GM23338 (cell line): ENCODE measurements at regions not wholly inside any gene's neighbourhood (a gene's known extent, or its start where the extent isn't known, plus 50 kb on each side); places are given as distances from the start of the nearest gene placed in this dataset.

Experiments
- ATAC-seq: fragments of 200-7000 bp; cut with Tn5 transposase; 3 replicates; pipeline ENCODE4 v1.9.1; 2020
- DNase-seq: peaks from one replicate; pipeline ENCODE4 v3.0.0-alpha.2; 2015; ENCODE audit warnings: low spot score
- H2AFZ ChIP-seq: fragments of 200-600 bp; sonication (generic); 2 replicates; pipeline ENCODE4 v1.8.0; 2016; ENCODE audit warnings: antibody characterized with exemption, mild to moderate bottlenecking, moderate library complexity
- H3F3A ChIP-seq: fragments of 200-600 bp; sonication (generic); replicated peaks from 2 replicates; pipeline ENCODE4 v1.8.0; 2017; ENCODE audit warnings: antibody characterized with exemption, mixed run types, low read depth
- H3K27ac ChIP-seq: fragments of 200-600 bp; sonication (generic); 2 replicates; pipeline ENCODE4 v1.6.1; 2016; ENCODE audit warnings: low read depth
- H3K27me3 ChIP-seq: fragments of 200-600 bp; sonication (generic); 2 replicates; pipeline ENCODE4 v1.8.0; 2016; ENCODE audit warnings: mild to moderate bottlenecking, mixed run types, moderate library complexity; ENCODE audit not compliant: insufficient read depth
- H3K36me3 ChIP-seq: fragments of 200-600 bp; sonication (generic); 2 replicates; pipeline ENCODE4 v1.8.0; 2016; ENCODE audit warnings: mild to moderate bottlenecking; ENCODE audit not compliant: insufficient read depth
- H3K4me1 ChIP-seq: fragments of 200-600 bp; sonication (generic); 2 replicates; pipeline ENCODE4 v1.8.0; 2016; ENCODE audit warnings: mild to moderate bottlenecking, moderate library complexity; ENCODE audit not compliant: insufficient read depth
- H3K4me2 ChIP-seq: fragments of 200-600 bp; sonication (generic); 2 replicates; pipeline ENCODE4 v1.7.1; 2017; ENCODE audit warnings: mixed run types
- H3K4me3 ChIP-seq: fragments of 200-600 bp; sonication (generic); 2 replicates; pipeline ENCODE4 v1.6.1; 2016; ENCODE audit warnings: mixed run types
- H3K79me2 ChIP-seq: fragments of 200-600 bp; sonication (generic); replicated peaks from 2 replicates; pipeline ENCODE4 v1.8.0; 2017; ENCODE audit warnings: mild to moderate bottlenecking; ENCODE audit not compliant: insufficient read depth
- H3K9me2 ChIP-seq: fragments of 200-600 bp; sonication (generic); 2 replicates; pipeline ENCODE4 v1.8.0; 2017; ENCODE audit not compliant: insufficient read depth
- H4K20me1 ChIP-seq: fragments of 200-600 bp; sonication (generic); replicated peaks from 2 replicates; pipeline ENCODE4 v1.8.0; 2017; ENCODE audit warnings: mild to moderate bottlenecking; ENCODE audit not compliant: insufficient read depth
- H3K27ac Mint-ChIP-seq: 2 replicates; pipeline ENCODE4 v1.8.0; 2020; ENCODE audit warnings: inconsistent platforms, mild to moderate bottlenecking, moderate library complexity, mixed read lengths
- H3K27me3 Mint-ChIP-seq: 3 replicates; pipeline ENCODE4 v1.8.0; 2022; ENCODE audit warnings: low read depth, mild to moderate bottlenecking, moderate library complexity, mixed read lengths, inconsistent platforms; ENCODE audit not compliant: insufficient read depth, poor library complexity
- H3K36me3 Mint-ChIP-seq: 3 replicates; pipeline ENCODE4 v1.8.0; 2021; ENCODE audit warnings: low read depth, mild to moderate bottlenecking, inconsistent platforms, moderate library complexity, mixed read lengths
- H3K4me1 Mint-ChIP-seq: 3 replicates; pipeline ENCODE4 v1.8.0; 2020; ENCODE audit warnings: mild to moderate bottlenecking, inconsistent platforms, mixed read lengths
- H3K4me3 Mint-ChIP-seq: 3 replicates; pipeline ENCODE4 v1.8.0; 2021; ENCODE audit warnings: moderate library complexity, mild to moderate bottlenecking, inconsistent platforms, mixed read lengths
- H3K9me3 Mint-ChIP-seq: 3 replicates; pipeline ENCODE4 v1.8.0; 2020; ENCODE audit warnings: moderate library complexity, mild to moderate bottlenecking, inconsistent platforms, mixed read lengths
- CREB1 ChIP-seq: fragments of 250-450 bp; sonication (Bioruptor Pico); IDR thresholded peaks from 2 replicates; pipeline ENCODE4 v1.5.0; 2020; ENCODE audit warnings: low read depth, mild to moderate bottlenecking, moderate library complexity
- CTCF ChIP-seq, 2 experiments: fragments of 200-600 bp in 1 of 2; sonication (generic) in 1 of 2; conservative IDR thresholded peaks; 2 replicates each; pipeline versions ENCODE4 v1.5.1 to v1.6.1; 2016 to 2017; ENCODE audit warnings: antibody characterized with exemption in 2 of 2, low read depth in 2 of 2, mild to moderate bottlenecking in 2 of 2, moderate library complexity in 1 of 2
- ETS1 ChIP-seq: IDR thresholded peaks from 2 replicates; pipeline ENCODE4 v1.6.1; 2016; ENCODE audit warnings: antibody characterized with exemption
- EZH2 ChIP-seq: fragments of 200-600 bp; sonication (generic); IDR thresholded peaks from one replicate; pipeline ENCODE4 v1.8.0; 2017; ENCODE audit warnings: antibody characterized with exemption, mild to moderate bottlenecking, low read depth; ENCODE audit not compliant: unreplicated experiment
- EZH2phosphoT487 ChIP-seq: fragments of 200-600 bp; sonication (generic); IDR thresholded peaks from one replicate; pipeline ENCODE4 v1.8.1; 2018; ENCODE audit warnings: antibody characterized with exemption; ENCODE audit not compliant: unreplicated experiment
- JUNB ChIP-seq: IDR thresholded peaks from one replicate; pipeline ENCODE4 v1.6.1; 2016; ENCODE audit warnings: antibody characterized with exemption; ENCODE audit not compliant: unreplicated experiment
- NANOG ChIP-seq: IDR thresholded peaks from 2 replicates; pipeline ENCODE4 v1.6.1; 2016; ENCODE audit warnings: antibody characterized with exemption, borderline replicate concordance
- POLR2AphosphoS5 ChIP-seq: IDR thresholded peaks from 2 replicates; pipeline ENCODE4 v1.6.1; 2016; ENCODE audit warnings: antibody characterized with exemption, low read depth
- REST ChIP-seq: IDR thresholded peaks from one replicate; pipeline ENCODE4 v1.6.1; 2018; ENCODE audit warnings: antibody characterized with exemption; ENCODE audit not compliant: unreplicated experiment
- STAT1 ChIP-seq: IDR thresholded peaks from one replicate; pipeline ENCODE4 v1.6.1; 2016; ENCODE audit warnings: antibody characterized with exemption; ENCODE audit not compliant: unreplicated experiment
- ZNF114 ChIP-seq: fragments of 250-450 bp; sonication (Bioruptor Pico); IDR thresholded peaks from 2 replicates; pipeline ENCODE4 v1.5.0; 2020; ENCODE audit warnings: mild to moderate bottlenecking, moderate library complexity
- ZNF331 ChIP-seq: fragments of 250-450 bp; sonication (Bioruptor Pico); IDR thresholded peaks from 2 replicates; pipeline ENCODE4 v1.5.0; 2020; ENCODE audit warnings: low read depth, mild to moderate bottlenecking, moderate library complexity
- ZNF462 ChIP-seq: fragments of 250-450 bp; sonication (Bioruptor Pico); IDR thresholded peaks from 2 replicates; pipeline ENCODE4 v1.5.0; 2020; ENCODE audit warnings: mild to moderate bottlenecking, moderate library complexity

GRCh38 chr10:18968159-18968558 lies 80.4 kb upstream of the MALRD1 start:
- Mint-ChIP-seq H3K36me3 (no peaks in the 10 kb centered on the region), H3K27ac (no peak overlapping the region), H3K4me3 (no peak overlapping the region), H3K4me1 (no peaks in the 10 kb centered on the region), H3K27me3 (no peaks in the 10 kb centered on the region), H3K9me3 (peaks cover 12% of the 10 kb centered on the region)
- Histone ChIP-seq H3K79me2 (no peaks in the 10 kb centered on the region), H3K27me3 (no peaks in the 10 kb centered on the region), H3K27ac (no peak overlapping the region), H3K4me1 (no peaks in the 10 kb centered on the region), H2AFZ (no peak overlapping the region), H3K9me2 (no peaks in the 10 kb centered on the region), H3K36me3 (no peaks in the 10 kb centered on the region), H3K4me3 (no peak overlapping the region), H4K20me1 (no peaks in the 10 kb centered on the region), H3K4me2 (no peak overlapping the region), H3F3A (no peaks in the 10 kb centered on the region)
- TF ChIP-seq ZNF331 = no peak
- TF ChIP-seq JUNB = no peak
- TF ChIP-seq ETS1 = no peak
- TF ChIP-seq EZH2phosphoT487 = no peak
- TF ChIP-seq POLR2AphosphoS5 = no peak
- no peak for TF ChIP-seq NANOG
- no peak for TF ChIP-seq EZH2
- TF ChIP-seq ZNF114 (CRISPR knock-in tag) = no peak
- TF ChIP-seq CTCF (conservative IDR thresholded peaks at IDR 0.05; ENCODE audit: low read depth in 2 of 2) = no peak
- TF ChIP-seq CREB1 = no peak
- no peak for TF ChIP-seq REST
- TF ChIP-seq STAT1 = no peak
- no peak for TF ChIP-seq ZNF462 (CRISPR knock-in tag)
- ATAC-seq (no peak), DNase-seq (no peak)
